SK-N-SH (cell line): ENCODE measurements at regions not wholly inside any gene's neighbourhood (a gene's known extent, or its start where the extent isn't known, plus 50 kb on each side); places are given as distances from the start of the nearest gene placed in this dataset.

Source experiments
- CTCF ChIA-PET: fragments of 300-600, 350-600 bp; formaldehyde crosslinking; extraction: SDS; loops from one replicate; lab custom pipeline; 2021; lab: Yijun Ruan, JAX
- POLR2A ChIA-PET: fragments of 350-600 bp; sonication (Branson Sonifier 250); formaldehyde crosslinking; extraction: SDS; loops from one replicate; lab custom pipeline; 2020; ENCODE audit warnings: antibody characterized with exemption, inconsistent platforms; lab: Yijun Ruan, JAX
- DNase-seq: peaks from one replicate; pipeline ENCODE4 v3.0.0; 2012
- H2AFZ ChIP-seq: fragments of 200-600 bp; sonication (generic); 2 replicates; pipeline ENCODE4 v1.8.1; 2016; ENCODE audit warnings: antibody characterized with exemption, mild to moderate bottlenecking, low read depth
- H3F3A ChIP-seq: fragments of 200-600 bp; sonication (generic); replicated peaks from 2 replicates; pipeline ENCODE3; 2016; ENCODE audit warnings: antibody characterized with exemption, mild to moderate bottlenecking; ENCODE audit not compliant: insufficient read depth
- H3K27ac ChIP-seq, 2 experiments: fragments of 200-500 bp in 1 of 2; fragments of 200-600 bp in 1 of 2; sonication (Bioruptor generic) in 1 of 2; sonication (generic), shearing (Covaris generic) in 1 of 2; 2 replicates each; pipeline versions ENCODE4 v1.5.1 to v1.6.1; 2014 to 2016; ENCODE audit warnings: low read depth in 2 of 2, inconsistent platforms in 1 of 2, low read length in 1 of 2, mild to moderate bottlenecking in 1 of 2, mixed read lengths in 1 of 2
- H3K27me3 ChIP-seq: fragments of 200-600 bp; sonication (generic), shearing (Covaris generic); 2 replicates; pipeline ENCODE4 v1.6.1; 2016; ENCODE audit warnings: mixed run types; ENCODE audit not compliant: insufficient read depth
- H3K36me3 ChIP-seq, 2 experiments: fragments of 200-500 bp in 1 of 2; fragments of 200-600 bp in 1 of 2; sonication (Bioruptor generic) in 1 of 2; sonication (generic) in 1 of 2; replicated peaks in 1 of 2; 2 replicates each; pipeline versions ENCODE3 to v1.5.1; 2014 to 2016; ENCODE audit warnings: low read length in 1 of 2, mild to moderate bottlenecking in 1 of 2; ENCODE audit not compliant: insufficient read depth in 2 of 2, control insufficient read depth in 1 of 2
- H3K4me1 ChIP-seq, 2 experiments: fragments of 200-500 bp in 1 of 2; fragments of 200-600 bp in 1 of 2; sonication (Bioruptor generic) in 1 of 2; sonication (generic), shearing (Covaris generic) in 1 of 2; 2 replicates each; pipeline versions ENCODE4 v1.5.1 to v1.6.1; 2014 to 2016; ENCODE audit warnings: low read depth in 1 of 2, low read length in 1 of 2, mixed run types in 1 of 2; ENCODE audit not compliant: insufficient read depth in 2 of 2, control insufficient read depth in 1 of 2
- H3K4me2 ChIP-seq: fragments of 200-600 bp; sonication (generic), shearing (Covaris generic); 2 replicates; pipeline ENCODE4 v1.6.1; 2017; ENCODE audit warnings: mixed run types
- H3K4me3 ChIP-seq, 2 experiments: fragments of 200-500 bp in 1 of 2; fragments of 200-600 bp in 1 of 2; sonication (Bioruptor generic) in 1 of 2; sonication (generic), shearing (Covaris generic) in 1 of 2; 2 replicates each; pipeline versions ENCODE4 v1.5.1 to v1.8.1; 2014 to 2016; ENCODE audit warnings: low read depth in 2 of 2, inconsistent platforms in 1 of 2, low read length in 1 of 2, mild to moderate bottlenecking in 1 of 2, mixed read lengths in 1 of 2, moderate library complexity in 1 of 2
- H3K79me2 ChIP-seq: fragments of 200-600 bp; sonication (generic); 2 replicates; pipeline ENCODE4 v1.8.1; 2017; ENCODE audit warnings: mild to moderate bottlenecking; ENCODE audit not compliant: insufficient read depth
- H3K9ac ChIP-seq: fragments of 200-600 bp; sonication (generic); 2 replicates; pipeline ENCODE4 v1.6.1; 2017; ENCODE audit warnings: mixed run types
- H3K9me2 ChIP-seq: fragments of 200-600 bp; sonication (generic); 2 replicates; pipeline ENCODE4 v1.6.1; 2017; ENCODE audit warnings: mixed run types
- H3K9me3 ChIP-seq: fragments of 200-600 bp; sonication (generic); 2 replicates; pipeline ENCODE4 v1.6.1; 2017; ENCODE audit warnings: mixed run types, mild to moderate bottlenecking, moderate library complexity
- H4K20me1 ChIP-seq: fragments of 200-600 bp; sonication (generic); 2 replicates; pipeline ENCODE4 v1.6.1; 2017; ENCODE audit warnings: mild to moderate bottlenecking, mixed run types; ENCODE audit not compliant: insufficient read depth
- EP300 ChIP-seq, 2 experiments: IDR thresholded peaks; 2 replicates each; pipeline versions ENCODE4 v1.4.0 to v1.6.1; 2012; ENCODE audit warnings: borderline replicate concordance in 1 of 2, low read depth in 1 of 2, low read length in 1 of 2
- EZH2phosphoT487 ChIP-seq: fragments of 200-600 bp; sonication (generic); IDR thresholded peaks from 2 replicates; pipeline ENCODE4 v1.6.1; 2017; ENCODE audit warnings: low read depth, mixed run types, mild to moderate bottlenecking, antibody characterized with exemption, moderate library complexity, borderline replicate concordance
- FOXM1 ChIP-seq: IDR thresholded peaks from 2 replicates; pipeline ENCODE4 v1.4.0; 2012; ENCODE audit warnings: low read depth, mild to moderate bottlenecking
- GABPA ChIP-seq: IDR thresholded peaks from 2 replicates; pipeline ENCODE4 v1.4.0; 2012; ENCODE audit warnings: low read depth, mild to moderate bottlenecking
- NFIC ChIP-seq: IDR thresholded peaks from 2 replicates; pipeline ENCODE4 v1.4.0; 2012; ENCODE audit warnings: borderline replicate concordance
- NRF1 ChIP-seq: IDR thresholded peaks from 2 replicates; pipeline ENCODE4 v1.6.1; 2012; ENCODE audit warnings: low read depth, mild to moderate bottlenecking, low read length
- TAF1 ChIP-seq: IDR thresholded peaks from 2 replicates; pipeline ENCODE4 v1.6.1; 2012; ENCODE audit warnings: low read depth, mild to moderate bottlenecking, low read length, moderate library complexity, borderline replicate concordance
- TCF12 ChIP-seq: IDR thresholded peaks from 2 replicates; pipeline ENCODE4 v1.4.0; 2012
- USF1 ChIP-seq: IDR thresholded peaks from 2 replicates; pipeline ENCODE4 v1.4.0; 2012; ENCODE audit warnings: low read depth, borderline replicate concordance
- ZBTB33 ChIP-seq: IDR thresholded peaks from 2 replicates; pipeline ENCODE4 v1.4.0; 2012; ENCODE audit warnings: low read depth, borderline replicate concordance
- WGBS: methylation state at CpG from one replicate; pipeline ENCODE4 v1.1.6; 2017; ENCODE audit warnings: low lambda C conversion rate; 5-methylcytosine and 5-hydroxymethylcytosine counted together
- TF ChIP-seq, protein P1 (sequence below): fragments of 150-350 bp; IDR thresholded peaks from 2 replicates; pipeline ENCODE4 v1.6.1; 2017; ENCODE audit warnings: antibody characterized with exemption, low read length, low read depth, borderline replicate concordance
- TF ChIP-seq, protein P2 (sequence below): IDR thresholded peaks from 2 replicates; pipeline ENCODE4; 2012

DNA sequence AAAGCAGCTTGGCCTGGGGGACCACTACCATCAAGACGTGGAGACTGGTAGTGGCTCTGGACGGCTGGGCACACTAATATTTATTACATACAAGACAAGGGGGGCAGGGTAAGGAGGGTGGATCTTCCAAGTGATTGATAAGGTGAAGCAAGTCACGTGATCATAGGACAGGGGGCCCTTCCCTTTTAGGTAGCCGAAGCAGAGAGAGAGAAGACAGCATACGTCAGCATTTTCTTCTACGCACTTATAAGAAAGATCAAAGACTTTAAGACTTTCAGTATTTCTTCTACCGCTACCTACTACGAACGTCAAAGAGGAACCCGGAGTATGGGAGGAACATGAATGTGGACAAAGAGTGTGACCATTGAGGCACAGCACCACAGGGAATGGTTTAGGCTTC, 307.9 kb downstream of the RPIA start:
- POLR2A ChIA-PET, result no interaction called here
- CTCF ChIA-PET, result no interaction called here
- TF ChIP-seq GABPA (no peak), USF1 (no peak), FOXM1 (no peak), ZBTB33 (no peak), NRF1 (no peak), NFIC (no peak), EP300 (IDR thresholded peaks at IDR 0.05; ENCODE audit: borderline replicate concordance in 1 of 2, low read depth in 1 of 2, low read length in 1 of 2) (no peak), TAF1 (no peak), TCF12 (no peak), EZH2phosphoT487 (no peak)
- TF ChIP-seq, protein P1, sequence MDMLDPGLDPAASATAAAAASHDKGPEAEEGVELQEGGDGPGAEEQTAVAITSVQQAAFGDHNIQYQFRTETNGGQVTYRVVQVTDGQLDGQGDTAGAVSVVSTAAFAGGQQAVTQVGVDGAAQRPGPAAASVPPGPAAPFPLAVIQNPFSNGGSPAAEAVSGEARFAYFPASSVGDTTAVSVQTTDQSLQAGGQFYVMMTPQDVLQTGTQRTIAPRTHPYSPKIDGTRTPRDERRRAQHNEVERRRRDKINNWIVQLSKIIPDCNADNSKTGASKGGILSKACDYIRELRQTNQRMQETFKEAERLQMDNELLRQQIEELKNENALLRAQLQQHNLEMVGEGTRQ, result no peak
- TF ChIP-seq, protein P2, sequence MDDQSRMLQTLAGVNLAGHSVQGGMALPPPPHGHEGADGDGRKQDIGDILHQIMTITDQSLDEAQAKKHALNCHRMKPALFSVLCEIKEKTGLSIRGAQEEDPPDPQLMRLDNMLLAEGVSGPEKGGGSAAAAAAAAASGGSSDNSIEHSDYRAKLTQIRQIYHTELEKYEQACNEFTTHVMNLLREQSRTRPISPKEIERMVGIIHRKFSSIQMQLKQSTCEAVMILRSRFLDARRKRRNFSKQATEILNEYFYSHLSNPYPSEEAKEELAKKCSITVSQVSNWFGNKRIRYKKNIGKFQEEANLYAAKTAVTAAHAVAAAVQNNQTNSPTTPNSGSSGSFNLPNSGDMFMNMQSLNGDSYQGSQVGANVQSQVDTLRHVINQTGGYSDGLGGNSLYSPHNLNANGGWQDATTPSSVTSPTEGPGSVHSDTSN, result no peak

DNA sequence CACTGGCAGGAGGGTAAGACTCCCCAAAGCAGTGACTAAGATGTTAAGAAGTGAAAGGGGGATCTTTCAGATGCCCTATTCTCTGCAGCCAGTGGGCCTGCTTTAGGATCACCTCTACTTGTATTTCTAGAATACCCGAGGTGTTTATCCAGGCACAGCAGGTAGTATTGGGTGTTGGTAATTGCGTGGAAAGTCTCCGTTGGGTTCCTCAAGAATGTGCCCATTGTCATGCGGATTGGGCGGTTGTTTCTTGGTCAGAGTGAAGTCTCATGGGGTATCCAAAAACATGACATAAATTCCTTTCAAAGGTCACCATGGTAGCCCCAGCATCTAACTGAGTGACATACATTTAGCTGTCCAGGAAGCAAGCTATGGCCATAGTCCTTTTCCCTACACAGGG, 308.8 kb downstream of the RPIA start:
- 31% methylated on average over 5 of the region's 5 CpGs for WGBS

More for the DNA sequence above, 307.9 kb downstream of the RPIA start:
- Histone ChIP-seq H2AFZ (no peak overlapping the region), H3K4me1 (no peaks in the 10 kb centered on the region), H4K20me1 (no peaks in the 10 kb centered on the region), H3K27me3 (no peaks in the 10 kb centered on the region), H3K4me2 (no peak overlapping the region), H3K9me3 (no peaks in the 10 kb centered on the region), H3K9ac (no peak overlapping the region), H3K4me3 (no peak overlapping the region), H3F3A (no peaks in the 10 kb centered on the region), H3K27ac (no peak overlapping the region), H3K79me2 (no peaks in the 10 kb centered on the region), H3K36me3 (no peaks in the 10 kb centered on the region), H3K9me2 (no peaks in the 10 kb centered on the region)
- 19% methylated on average over 10 of the region's 10 CpGs for WGBS
- no peak for DNase-seq

More for the DNA sequence above, 308.8 kb downstream of the RPIA start:
- Histone ChIP-seq H3K79me2 (no peaks in the 10 kb centered on the region), H3K27ac (no peak overlapping the region), H3K27me3 (no peaks in the 10 kb centered on the region), H2AFZ (no peak overlapping the region), H3K4me3 (no peak overlapping the region), H3F3A (no peaks in the 10 kb centered on the region), H3K9me2 (no peaks in the 10 kb centered on the region)
- no peak for DNase-seq
- no peak for TF ChIP-seq ZBTB33
- TF ChIP-seq, all 33 proteins: peak for 0
- Histone ChIP-seq H3K4me2 (no peak overlapping the region), H4K20me1 (no peaks in the 10 kb centered on the region), H3K36me3 (no peaks in the 10 kb centered on the region), H3K9me3 (no peaks in the 10 kb centered on the region), H3K4me1 (no peaks in the 10 kb centered on the region), H3K9ac (no peak overlapping the region)
- CTCF ChIA-PET, result interaction anchor here (0.6 kb wide), 1 partner anchor 186 kb away, joined by 3 read pairs; no protein-coding TSS in a partner anchor
- POLR2A ChIA-PET, result no interaction called here
